Ovary (tissue), 3 donors: ENCODE measurements at regions not wholly inside any gene's neighbourhood (a gene's known extent, or its start where the extent isn't known, plus 50 kb on each side); places are given as distances from the start of the nearest gene placed in this dataset.

Source experiments
- POLR2A ChIP-seq: fragments of 450-650 bp; IDR thresholded peaks from one replicate; pipeline ENCODE4 v1.6.1; 2017; ENCODE audit warnings: antibody characterized with exemption, mild to moderate bottlenecking, moderate library complexity
- TF ChIP-seq, protein P1 (sequence below), 3 donors: fragments of 450-650 bp in 2 of 3; fragments of 200-600 bp in 1 of 3; IDR thresholded peaks; one replicate each; pipeline versions ENCODE4 v1.5.1 to v1.8.0; 2016 to 2022; ENCODE audit warnings: antibody characterized with exemption in 3 of 3, mild to moderate bottlenecking in 1 of 3
- donor health status: DM: no; HTN: no; CAD: no.

GRCh38 chr3:167163580-167163979, 216.5 kb downstream of the ZBBX start:
- TF ChIP-seq, protein P1, sequence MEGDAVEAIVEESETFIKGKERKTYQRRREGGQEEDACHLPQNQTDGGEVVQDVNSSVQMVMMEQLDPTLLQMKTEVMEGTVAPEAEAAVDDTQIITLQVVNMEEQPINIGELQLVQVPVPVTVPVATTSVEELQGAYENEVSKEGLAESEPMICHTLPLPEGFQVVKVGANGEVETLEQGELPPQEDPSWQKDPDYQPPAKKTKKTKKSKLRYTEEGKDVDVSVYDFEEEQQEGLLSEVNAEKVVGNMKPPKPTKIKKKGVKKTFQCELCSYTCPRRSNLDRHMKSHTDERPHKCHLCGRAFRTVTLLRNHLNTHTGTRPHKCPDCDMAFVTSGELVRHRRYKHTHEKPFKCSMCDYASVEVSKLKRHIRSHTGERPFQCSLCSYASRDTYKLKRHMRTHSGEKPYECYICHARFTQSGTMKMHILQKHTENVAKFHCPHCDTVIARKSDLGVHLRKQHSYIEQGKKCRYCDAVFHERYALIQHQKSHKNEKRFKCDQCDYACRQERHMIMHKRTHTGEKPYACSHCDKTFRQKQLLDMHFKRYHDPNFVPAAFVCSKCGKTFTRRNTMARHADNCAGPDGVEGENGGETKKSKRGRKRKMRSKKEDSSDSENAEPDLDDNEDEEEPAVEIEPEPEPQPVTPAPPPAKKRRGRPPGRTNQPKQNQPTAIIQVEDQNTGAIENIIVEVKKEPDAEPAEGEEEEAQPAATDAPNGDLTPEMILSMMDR (IDR thresholded peaks at IDR 0.05), result no peak
- no peak for TF ChIP-seq POLR2A
